ENCODE measurements at regions not wholly inside any gene's neighbourhood (a gene's known extent, or its start where the extent isn't known, plus 50 kb on each side); places are given as distances from the start of the nearest gene placed in this dataset.
"Not testable (repeated sequence)": the region's sequence is repeated elsewhere in the genome, so short reads cannot be mapped to it uniquely, and the experiment has no call there.

DNA sequence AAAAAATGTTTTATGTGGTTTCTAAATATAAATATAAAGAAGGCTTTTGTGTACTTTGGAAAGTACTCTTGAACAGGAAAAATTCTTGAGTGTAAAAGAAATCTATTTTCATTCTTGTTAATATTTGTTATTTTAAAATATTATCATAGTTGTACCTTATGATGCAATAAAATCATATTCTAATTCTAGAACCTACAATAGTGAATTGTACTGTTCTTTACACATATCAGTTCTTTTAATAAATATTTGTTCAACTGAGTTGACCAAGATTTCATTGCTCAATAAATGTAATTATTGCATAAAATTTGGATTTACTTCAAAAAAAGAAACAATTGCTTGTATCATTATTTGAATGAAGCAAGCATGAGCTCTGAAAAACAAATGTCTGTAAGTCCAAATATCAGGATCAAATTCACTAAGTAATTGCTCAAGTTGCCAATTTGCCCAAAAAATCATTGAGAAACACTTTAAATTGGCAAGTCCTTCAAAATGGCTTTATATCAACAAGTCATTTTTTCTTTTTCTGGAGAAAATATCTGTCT lies 191.6 kb upstream of the SLC16A7 start:
- DNase-seq (ENCODE audit: low read depth) = no peak

DNA sequence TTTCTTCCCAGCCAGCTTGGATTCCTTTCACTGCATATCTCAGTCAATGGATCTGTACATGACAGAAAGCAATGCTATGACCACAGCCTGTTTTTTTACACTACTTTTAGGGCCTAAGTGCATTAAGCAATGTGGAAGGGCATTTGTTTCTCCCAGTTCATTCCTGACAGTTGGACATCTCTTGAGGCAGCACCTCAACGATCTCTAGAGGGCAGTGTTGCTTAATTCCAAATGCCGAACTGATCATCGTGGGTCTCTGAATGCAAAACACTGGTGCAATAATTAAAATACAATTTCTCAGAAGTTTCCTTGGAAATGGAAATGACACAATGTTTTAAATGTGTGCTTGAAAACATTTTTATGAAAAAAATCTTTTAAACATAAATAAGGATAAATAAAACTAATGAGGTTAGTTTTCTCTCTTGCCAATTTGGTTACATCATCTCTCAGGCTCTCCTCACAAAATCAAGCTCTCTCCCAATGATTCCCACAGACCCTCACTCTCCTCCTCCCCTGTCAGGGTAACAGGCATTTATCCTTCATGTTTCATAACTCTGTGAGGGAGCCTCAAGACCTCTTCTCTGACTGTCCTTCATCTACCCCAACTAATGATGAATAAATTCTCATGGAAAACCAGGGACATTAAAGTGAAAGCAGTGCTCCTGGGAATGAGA lies 192.4 kb upstream of the SLC16A7 start:
- DNase-seq (ENCODE audit: low read depth) = peak; percentile 45

DNA sequence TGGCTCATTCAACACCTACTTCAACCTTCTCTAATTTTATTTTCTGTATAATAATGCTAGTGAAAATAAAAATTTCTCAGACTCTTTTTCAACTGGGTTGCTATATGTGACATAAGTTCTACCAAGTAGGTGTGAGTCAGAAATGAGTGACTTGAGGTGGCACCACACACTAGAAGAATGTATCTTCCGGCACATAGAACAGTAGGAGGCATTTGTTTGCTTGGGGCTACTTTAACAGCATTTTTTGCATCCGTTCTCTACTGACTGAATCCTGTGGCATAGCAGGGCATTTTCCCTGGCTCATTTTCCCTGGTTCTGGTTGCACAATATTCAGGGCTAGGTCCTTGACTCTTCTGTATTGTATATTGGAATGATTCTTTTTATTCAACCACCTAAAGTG lies 194.0 kb upstream of the SLC16A7 start:
- no peak for DNase-seq (ENCODE audit: low read depth)

- no peak for DNase-seq (ENCODE audit: low read depth)
Observed at GRCh38 chr12:59398164-59398563, 197.7 kb upstream of the SLC16A7 start.

- no peak for DNase-seq (ENCODE audit: low read depth)
Observed at GRCh38 chr12:59396919-59397318, 198.9 kb upstream of the SLC16A7 start.

GRCh38 chr12:59396519-59396918 lies 199.3 kb upstream of the SLC16A7 start:
- no peak for DNase-seq (ENCODE audit: low read depth)

- not testable (repeated sequence) for DNase-seq (ENCODE audit: low read depth)
Observed at GRCh38 chr12:59395310-59395709, 200.5 kb upstream of the SLC16A7 start.

DNA sequence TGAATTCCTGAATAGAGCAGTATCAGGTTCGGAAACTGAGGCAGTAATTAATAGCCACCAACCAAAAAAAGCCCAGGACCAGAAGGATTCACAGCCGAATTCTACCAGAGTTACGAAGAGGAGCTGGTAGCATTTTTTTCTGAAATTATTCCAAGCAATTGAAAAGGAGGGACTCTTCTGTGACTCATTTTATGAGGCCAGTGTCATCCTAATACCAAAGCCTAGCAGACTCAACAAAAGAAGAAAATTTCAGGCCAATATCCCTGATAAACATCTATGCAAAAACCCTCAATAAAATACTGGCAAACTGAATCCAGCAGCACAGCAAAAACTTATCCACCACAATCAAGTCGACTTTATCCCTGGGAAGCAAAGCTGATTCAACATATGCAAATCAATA lies 202.3 kb upstream of the SLC16A7 start:
- DNase-seq (ENCODE audit: low read depth) = no peak

DNA sequence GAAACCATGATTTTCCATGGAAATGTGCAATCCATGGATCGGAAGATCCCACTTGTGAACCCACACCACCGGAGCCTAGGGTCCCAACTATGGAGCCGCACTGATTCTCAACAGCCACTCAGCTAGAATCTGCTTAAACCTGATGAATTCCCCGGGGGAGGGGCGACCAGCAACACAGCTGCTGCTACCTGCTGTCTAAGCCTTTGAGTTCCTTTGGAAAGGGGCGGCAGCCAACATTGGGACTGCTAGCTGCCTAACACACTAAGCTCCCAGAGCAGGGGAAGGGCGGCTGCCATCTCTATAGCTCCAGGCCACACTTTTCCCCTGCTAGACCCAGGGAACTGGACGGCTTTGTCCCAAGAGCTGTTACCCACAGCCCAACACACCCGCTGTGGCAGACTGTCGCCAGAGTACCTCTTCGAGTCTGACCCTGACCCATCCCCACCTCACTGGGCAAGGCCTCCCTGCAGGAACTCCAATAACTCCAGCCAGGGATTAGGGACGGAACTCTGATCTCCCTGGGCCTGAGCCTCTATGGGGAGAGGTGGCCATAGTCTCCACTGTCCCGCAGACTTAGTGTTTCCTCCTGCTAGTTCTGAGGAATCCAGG lies 205.8 kb upstream of the SLC16A7 start:
- DNase-seq (ENCODE audit: low read depth) = no peak

DNA sequence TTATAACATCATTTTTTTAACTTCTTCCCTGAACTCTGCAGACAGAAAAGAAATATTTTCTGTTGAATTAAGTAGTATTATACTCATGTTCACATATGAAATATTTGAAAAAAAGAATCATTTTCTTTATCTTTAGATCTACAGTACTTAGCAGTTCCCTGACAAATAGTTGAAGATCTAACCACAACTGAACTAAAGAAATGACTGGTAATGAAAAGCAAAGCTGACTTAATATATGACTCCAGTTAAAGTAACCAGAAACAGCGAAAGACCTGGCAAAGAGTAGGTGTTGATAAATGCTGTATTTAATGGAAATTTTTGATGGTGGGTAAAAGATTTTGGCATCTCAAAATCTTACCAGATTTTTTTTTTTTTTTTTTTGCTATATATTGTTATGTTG lies 207.1 kb upstream of the SLC16A7 start:
- DNase-seq (ENCODE audit: low read depth) = no peak

DNA sequence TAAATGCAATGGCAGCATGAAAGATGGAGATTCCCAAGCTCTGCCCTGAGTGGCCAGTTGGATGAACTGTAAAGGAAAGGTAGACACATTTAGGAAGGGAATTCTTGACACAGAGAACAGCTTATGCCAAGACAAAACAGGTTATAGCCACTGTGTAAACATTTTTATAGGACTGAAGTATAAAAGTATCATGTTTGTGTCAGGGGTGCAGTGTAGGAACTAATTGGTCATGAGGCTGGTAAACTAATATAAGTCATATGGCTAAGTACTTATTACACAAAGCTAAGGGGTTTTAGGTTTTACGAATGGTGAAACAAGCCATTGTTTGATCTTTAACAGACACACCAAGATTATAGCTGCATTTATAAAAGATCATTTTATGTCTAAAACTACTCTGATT lies 207.7 kb upstream of the SLC16A7 start:
- DNase-seq (ENCODE audit: low read depth) = no peak

- DNase-seq (ENCODE audit: low read depth) = no peak
Observed at GRCh38 chr12:59386236-59386635, 209.6 kb upstream of the SLC16A7 start.

- peak; percentile 33 for DNase-seq (ENCODE audit: low read depth)
Observed at GRCh38 chr12:59383079-59383822, 212.6 kb upstream of the SLC16A7 start.

- no peak for DNase-seq (ENCODE audit: low read depth)
Observed at GRCh38 chr12:59382282-59383078, 213.3 kb upstream of the SLC16A7 start.

DNA sequence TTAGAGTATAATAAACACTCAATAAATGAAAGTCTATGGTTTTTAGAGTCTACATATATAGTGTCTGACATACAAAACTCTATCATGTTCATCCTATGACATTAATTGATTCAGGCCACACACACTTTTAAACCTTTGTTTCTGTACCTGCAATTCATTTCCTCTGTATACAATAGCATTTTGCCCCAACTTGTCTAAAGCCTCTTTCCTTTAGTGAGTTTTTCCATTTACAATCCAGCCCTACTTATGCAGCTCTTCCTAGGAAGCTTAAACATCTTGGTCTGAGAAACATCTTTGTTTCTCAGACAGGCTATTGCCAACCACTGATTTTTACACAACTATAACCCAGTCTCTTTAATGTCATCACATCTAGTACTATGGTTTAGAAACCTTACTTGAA lies 214.7 kb upstream of the SLC16A7 start:
- no peak for DNase-seq (ENCODE audit: low read depth)

- DNase-seq (ENCODE audit: low read depth) = no peak
Observed at GRCh38 chr12:59375633-59376032, 220.2 kb upstream of the SLC16A7 start.

DNA sequence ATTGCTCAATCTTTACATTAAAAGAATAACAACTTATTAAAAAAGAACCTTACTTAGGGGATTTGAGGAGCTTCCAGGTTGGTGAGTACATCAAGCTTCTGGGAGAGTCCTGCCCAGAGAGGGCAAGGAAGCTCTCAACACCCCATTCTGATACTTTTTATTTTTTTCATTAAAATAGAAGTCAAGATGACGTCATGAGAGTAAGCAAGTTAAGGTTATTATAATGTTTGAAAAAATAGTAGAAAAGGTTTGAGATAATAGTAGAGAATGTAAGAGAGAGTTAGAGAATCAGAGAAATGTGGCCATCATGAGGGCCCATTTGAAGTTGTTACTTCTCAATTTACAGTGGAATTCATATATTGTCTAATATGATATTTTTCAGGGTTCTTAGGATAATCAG lies 221.0 kb upstream of the SLC16A7 start:
- DNase-seq (ENCODE audit: low read depth) = no peak

GRCh38 chr12:59372956-59373355 lies 222.9 kb upstream of the SLC16A7 start:
- no peak for DNase-seq (ENCODE audit: low read depth)

GRCh38 chr12:59370933-59371332 lies 224.9 kb upstream of the SLC16A7 start:
- no peak for DNase-seq (ENCODE audit: low read depth)

DNA sequence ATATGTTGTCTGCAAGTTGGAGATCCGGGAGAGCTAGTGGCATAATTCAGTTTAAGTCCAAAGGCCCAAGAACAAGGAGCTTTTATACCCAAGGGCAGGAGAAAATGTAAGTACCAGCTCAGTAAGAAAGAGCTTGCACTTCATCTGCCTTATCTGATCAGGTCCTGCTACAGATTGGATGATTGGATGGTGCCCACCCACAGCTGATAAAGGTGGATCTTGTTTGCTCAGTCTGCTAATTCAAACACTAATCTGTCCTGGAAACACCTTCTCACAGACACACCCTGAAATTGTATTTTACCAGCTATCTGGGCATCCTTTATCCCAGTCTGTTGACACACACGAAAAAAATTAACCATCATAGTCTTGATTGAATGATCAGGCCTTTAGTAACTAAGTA lies 230.7 kb upstream of the SLC16A7 start:
- DNase-seq (ENCODE audit: low read depth) = no peak

DNA sequence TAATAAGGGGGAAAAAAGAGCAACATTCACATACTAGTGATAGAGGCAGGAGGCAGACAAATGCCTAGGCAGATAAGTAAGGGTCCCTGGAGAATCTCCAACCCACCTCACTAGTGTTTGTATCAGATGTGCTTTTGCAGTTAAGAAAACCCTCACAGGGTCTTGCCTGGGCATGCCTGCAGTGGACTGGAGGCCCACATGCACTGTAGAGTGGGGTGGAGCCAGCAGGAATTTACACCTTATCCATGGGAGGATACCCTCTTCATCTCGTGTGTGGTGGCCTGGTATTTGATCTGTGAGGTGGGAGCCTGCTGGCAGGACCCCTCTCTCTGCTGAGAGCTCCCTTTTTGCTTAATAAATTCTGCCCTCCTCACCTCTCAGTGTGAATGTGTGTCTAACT lies 238.0 kb upstream of the SLC16A7 start:
- DNase-seq (ENCODE audit: low read depth) = no peak

- not testable (repeated sequence) for DNase-seq (ENCODE audit: low read depth)
Observed at GRCh38 chr12:59346248-59346647, 249.6 kb upstream of the SLC16A7 start.

All from GM04503 (cell line).